Left hindlimb (tissue), 1 donor: ENCODE measurements at regions not wholly inside any gene's neighbourhood (a gene's known extent, or its start where the extent isn't known, plus 50 kb on each side); places are given as distances from the start of the nearest gene placed in this dataset.
A peak's percentile ranks its signal among the peaks of the same experiment; 100 is the strongest.
"Not testable (repeated sequence)": the region's sequence is repeated elsewhere in the genome, so short reads cannot be mapped to it uniquely, and the experiment has no call there.

Experiments used
- DNase-seq: peaks from one replicate; pipeline ENCODE4 v3.0.0-alpha.2; 2018

- DNase-seq, result no peak
Observed at GRCh38 chr5:33074548-33074947, 363.4 kb downstream of the NPR3 start.

DNA sequence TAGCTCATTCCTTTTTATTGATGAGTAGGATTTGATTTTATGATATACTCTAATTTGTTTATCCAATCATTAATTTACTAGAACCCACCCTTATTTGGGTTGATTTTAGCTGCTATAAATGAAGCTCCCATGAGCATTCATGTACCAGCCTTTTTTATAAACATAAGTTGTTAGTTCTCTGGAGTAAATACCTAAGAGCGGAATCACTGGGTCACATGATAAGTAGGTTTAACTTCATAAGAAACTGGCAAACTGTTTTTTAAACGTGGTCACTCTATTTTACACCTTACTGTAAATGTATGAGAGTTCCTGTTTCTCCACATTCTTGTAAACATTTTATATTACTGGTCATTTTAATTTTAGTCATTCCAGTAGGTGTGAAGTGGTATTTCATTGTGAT lies 364.6 kb downstream of the NPR3 start:
- DNase-seq, result no peak

- no peak for DNase-seq
Observed at GRCh38 chr5:33079548-33079947, 361.2 kb upstream of the TARS1 start.

DNA sequence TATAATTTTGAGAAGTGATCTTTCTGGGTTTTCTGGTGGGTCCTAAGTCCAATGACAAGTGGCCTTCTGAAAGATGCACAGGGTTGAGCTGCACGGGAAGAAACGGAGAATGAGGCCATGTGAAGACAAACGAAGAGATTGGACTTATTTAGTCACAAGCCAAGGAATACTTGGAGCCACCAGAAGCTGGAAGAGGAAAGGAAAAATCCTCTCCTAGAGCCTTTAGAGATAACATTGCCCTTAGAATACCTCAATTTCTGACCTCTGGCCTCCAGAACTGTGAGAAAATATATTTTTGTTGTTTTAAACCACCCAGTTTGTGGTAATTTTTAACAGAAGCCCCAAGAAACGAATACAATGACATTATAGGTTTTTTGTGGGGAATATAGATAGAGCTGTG lies 360.5 kb upstream of the TARS1 start:
- DNase-seq, result no peak

GRCh38 chr5:33088176-33088575 lies 352.6 kb upstream of the TARS1 start:
- no peak for DNase-seq

DNA sequence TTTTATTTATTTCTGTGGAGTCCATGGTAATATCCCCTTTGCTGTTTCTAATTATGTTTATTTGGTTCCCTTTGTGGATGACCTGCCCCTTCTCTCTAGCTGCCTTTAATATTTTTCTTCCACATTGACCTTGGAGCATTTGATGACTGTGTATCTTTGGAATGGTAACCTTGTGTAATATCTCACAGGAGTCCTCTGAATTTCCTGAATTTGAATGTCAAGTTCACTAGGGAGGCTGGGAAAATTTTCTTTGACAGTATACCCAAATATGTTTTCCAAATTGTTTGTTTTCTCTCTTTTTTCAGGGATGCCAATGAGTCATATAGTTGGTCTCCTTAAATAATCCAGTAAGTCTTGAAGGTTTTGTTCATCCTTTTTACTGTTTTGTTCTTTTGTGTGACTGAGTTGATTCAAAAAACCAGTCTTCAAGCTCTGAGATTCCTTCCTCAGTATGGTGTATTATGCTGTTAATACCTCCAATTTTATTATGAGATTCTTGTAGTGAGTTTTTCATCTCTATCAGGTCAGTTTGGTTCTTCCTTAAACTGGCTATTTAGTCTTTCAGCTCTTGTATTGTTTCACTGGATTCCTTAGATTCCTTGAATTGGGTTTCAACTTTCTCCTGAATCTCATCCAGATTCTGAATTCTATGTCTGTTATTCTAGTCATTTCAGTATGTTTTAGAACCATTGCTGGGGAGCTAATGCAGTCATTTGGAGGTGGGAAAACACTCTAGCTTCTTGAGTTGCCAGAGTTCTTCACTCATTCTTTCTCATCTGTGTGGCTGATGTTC lies 349.0 kb upstream of the TARS1 start:
- DNase-seq, result no peak

DNA sequence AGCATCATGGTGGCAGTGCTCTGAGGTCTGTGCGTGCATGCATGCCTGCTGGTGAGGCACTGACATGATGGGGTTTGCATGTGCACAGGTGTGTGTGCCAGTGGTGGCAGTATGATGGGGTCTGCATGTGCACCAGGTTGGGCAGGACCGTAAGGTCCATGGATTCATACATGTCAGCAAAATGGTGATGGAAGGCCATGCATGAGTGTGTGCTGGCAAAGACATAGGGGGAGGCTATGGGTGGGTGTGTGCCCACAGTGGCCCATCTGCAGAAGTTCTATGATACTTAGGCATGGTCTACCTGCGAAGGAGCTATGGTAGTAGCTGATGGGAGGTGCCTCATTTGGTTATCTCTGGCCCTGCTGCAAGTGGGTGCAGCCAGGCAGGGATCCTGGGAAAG lies 348.0 kb upstream of the TARS1 start:
- no peak for DNase-seq

DNA sequence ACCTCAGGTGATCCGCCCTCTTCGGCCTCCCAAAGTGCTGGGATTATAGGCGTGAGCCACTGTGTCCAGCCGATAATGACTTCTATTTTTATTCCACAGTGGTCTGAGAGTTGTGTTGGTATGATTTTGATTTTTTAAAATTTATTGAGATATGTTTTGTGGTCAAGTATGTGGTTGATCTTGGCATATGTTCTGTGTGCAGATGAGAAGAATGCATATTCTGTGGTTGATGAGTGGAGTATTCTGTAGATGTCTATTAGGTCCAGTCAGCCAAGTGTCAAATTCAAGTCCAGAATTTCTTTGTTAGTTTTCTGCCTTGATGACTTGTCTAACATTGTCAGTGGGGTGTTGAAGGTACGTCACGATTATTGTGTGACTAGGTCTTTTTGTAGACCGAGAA lies 338.2 kb upstream of the TARS1 start:
- DNase-seq, result no peak

DNA sequence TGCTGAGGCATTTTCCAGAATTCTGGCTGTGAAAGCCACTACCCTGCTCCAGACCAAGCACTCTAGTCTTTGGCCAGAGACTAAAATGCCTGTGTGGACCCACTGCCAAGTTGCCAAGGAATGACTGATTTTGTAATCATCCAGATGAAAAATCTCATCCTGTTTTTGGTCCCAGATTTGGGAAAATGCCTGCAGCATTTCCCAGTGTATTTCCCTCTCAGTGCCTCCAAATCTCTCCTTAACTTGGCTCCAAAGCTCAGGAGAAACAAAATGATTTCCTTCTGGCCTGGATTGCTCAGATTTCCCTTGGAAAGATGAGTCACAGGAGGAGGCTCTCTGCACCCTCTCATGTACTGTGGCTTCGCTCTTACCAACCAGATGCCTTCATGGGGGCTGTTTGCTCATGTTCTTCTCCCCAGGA lies 335.2 kb upstream of the TARS1 start:
- DNase-seq, result no peak

- DNase-seq, result not testable (repeated sequence)
Observed at GRCh38 chr5:33110496-33110895, 330.3 kb upstream of the TARS1 start.

GRCh38 chr5:33114361-33114760 lies 326.4 kb upstream of the TARS1 start:
- DNase-seq, result no peak

GRCh38 chr5:33115467-33115866 lies 325.3 kb upstream of the TARS1 start:
- DNase-seq, result no peak

DNA sequence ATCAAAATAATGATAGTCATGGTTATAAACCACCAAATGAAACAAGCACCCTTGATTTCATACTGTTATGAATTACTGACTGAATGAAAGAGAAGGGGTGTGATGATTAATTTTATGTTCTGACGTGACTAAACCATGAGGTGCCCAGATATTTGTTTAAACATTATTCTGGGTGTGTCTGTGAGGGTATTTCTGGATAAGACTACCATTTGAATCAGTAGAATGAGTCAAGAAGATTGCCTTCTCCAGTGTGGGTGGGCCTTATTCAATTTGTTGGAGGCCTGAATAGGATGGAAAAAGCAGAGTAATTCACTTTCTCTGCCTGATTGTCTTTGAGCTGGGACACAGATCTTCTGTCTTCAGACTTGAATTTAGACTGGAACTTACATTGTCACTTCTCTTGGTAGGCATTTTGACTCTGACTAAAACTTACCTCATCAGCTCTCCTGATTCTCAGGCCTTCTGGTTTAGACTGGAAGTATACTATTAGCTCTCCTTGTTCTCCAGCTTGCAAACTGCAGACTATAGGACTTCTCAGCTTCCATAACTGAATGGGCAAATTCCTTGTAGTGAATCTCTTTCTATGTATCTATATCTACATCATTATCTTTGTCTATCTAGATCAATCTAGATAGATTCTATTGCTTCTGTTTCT lies 321.9 kb upstream of the TARS1 start:
- no peak for DNase-seq

DNA sequence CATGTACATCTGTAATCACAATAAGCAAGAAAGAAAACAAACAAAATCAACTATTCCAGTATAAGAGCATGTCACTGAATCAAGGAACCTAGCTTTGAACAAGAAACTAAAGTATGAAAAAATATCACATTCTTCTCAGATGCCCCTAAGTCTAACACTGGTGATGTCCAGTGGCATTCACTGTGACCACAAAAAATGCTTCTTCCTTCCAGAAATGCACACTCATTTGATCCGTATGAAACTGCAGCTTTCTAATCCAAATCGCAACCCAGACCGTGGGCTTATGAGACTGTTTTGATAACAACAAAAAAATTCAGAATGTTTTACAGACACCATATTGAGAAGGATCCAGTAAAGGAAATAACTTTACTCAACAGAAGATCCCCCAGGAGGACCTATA lies 320.1 kb upstream of the TARS1 start:
- no peak for DNase-seq

GRCh38 chr5:33129309-33129708 lies 311.5 kb upstream of the TARS1 start:
- DNase-seq, result no peak

DNA sequence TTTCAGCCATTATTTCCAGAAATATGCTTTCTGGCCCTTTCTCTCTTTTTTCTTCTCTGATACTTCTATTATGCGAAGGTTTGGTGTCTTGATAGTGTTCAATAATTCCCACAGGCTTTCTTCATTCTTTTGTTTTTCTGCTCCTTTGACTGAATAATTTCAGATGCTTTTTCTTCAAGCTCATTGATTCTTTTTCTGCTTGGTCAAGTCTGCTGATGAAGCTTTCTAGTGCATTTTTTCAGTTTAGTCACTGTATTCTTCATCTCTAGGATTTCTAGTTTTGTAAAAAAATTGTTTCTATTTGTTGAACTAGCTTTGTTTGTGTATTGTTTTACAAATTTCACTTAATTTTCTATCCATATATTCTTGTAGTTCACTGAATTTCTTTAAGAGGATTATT lies 304.0 kb upstream of the TARS1 start:
- no peak for DNase-seq

GRCh38 chr5:33138145-33138544 lies 302.6 kb upstream of the TARS1 start:
- DNase-seq, result not testable (repeated sequence)

GRCh38 chr5:33143405-33144123 lies 297.2 kb upstream of the TARS1 start:
- DNase-seq, result no peak

DNA sequence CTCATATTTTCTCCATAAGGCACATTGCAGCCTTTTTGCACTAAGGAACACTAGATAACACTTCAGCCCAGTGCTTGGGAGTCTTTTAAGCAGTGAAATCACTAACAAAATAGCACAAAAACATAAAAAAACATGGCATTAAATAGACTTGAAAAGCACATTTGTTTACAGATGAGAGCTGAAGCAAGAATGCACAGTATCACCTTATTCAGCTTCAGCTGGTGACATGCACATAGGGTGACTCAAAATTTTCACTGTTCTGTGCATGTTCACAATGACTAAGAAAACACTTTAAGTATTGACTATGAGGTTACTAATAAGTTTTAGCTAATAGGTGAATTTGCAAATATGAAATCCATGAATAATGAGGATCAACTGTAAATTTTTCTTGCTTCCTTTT lies 293.9 kb upstream of the TARS1 start:
- no peak for DNase-seq

- peak; percentile 50 for DNase-seq
Observed at GRCh38 chr5:33148076-33148513, 292.7 kb upstream of the TARS1 start.

GRCh38 chr5:33153372-33153771 lies 287.4 kb upstream of the TARS1 start:
- DNase-seq, result no peak

- DNase-seq, result no peak
Observed at GRCh38 chr5:33153831-33154230, 286.9 kb upstream of the TARS1 start.

GRCh38 chr5:33160871-33161270 lies 279.9 kb upstream of the TARS1 start:
- no peak for DNase-seq

GRCh38 chr5:33161421-33161820 lies 279.3 kb upstream of the TARS1 start:
- DNase-seq, result no peak
